AG10803 (cell line): ENCODE measurements at regions not wholly inside any gene's neighbourhood (a gene's known extent, or its start where the extent isn't known, plus 50 kb on each side); places are given as distances from the start of the nearest gene placed in this dataset.

ENCODE experiments used
- DNase-seq: peaks from one replicate; pipeline ENCODE4 v3.0.0; 2010; ENCODE audit warnings: low read depth
- H3K4me3 ChIP-seq: 2 replicates; pipeline ENCODE4 v1.5.1; 2011; ENCODE audit warnings: mild to moderate bottlenecking, low read length, control low read depth
- CTCF ChIP-seq: conservative IDR thresholded peaks from 2 replicates; pipeline ENCODE4 v1.5.1; 2011; ENCODE audit warnings: mild to moderate bottlenecking, low read length, control low read depth, inconsistent platforms

- no peak overlapping the region for H3K4me3 ChIP-seq
- DNase-seq = peak; percentile 89
- no peak for TF ChIP-seq CTCF
These were observed 244.1 kb upstream of the TNP1 start for GRCh38 chr2:217103752-217104545.

GRCh38 chr2:217102956-217103355 is 243.1 kb upstream of the TNP1 start:
- H3K4me3 ChIP-seq = no peak overlapping the region
- TF ChIP-seq CTCF = no peak
- peak; percentile 44 for DNase-seq

- H3K4me3 ChIP-seq = no peak overlapping the region
- no peak for TF ChIP-seq CTCF
- DNase-seq = no peak
These were observed 242.1 kb upstream of the TNP1 start for GRCh38 chr2:217101972-217102371.

- no peak overlapping the region for H3K4me3 ChIP-seq
- no peak for TF ChIP-seq CTCF
- peak; percentile 48 for DNase-seq
These were observed 239.7 kb upstream of the TNP1 start for GRCh38 chr2:217099561-217099960.

- DNase-seq = no peak
- no peak for TF ChIP-seq CTCF
- no peak overlapping the region for H3K4me3 ChIP-seq
These were observed 238.6 kb upstream of the TNP1 start for GRCh38 chr2:217098435-217098834.

- no peak overlapping the region for H3K4me3 ChIP-seq
- no peak for TF ChIP-seq CTCF
- DNase-seq = no peak
These were observed 237.5 kb upstream of the TNP1 start for GRCh38 chr2:217097346-217097745.

- no peak overlapping the region for H3K4me3 ChIP-seq
- DNase-seq = no peak
- no peak for TF ChIP-seq CTCF
These were observed 236.8 kb upstream of the TNP1 start for GRCh38 chr2:217096474-217097225.
